Cardiac muscle cell (in vitro differentiated cells and primary cell): ENCODE measurements at regions not wholly inside any gene's neighbourhood (a gene's known extent, or its start where the extent isn't known, plus 50 kb on each side); places are given as distances from the start of the nearest gene placed in this dataset.
A peak's percentile ranks its signal among the peaks of the same experiment; 100 is the strongest.

ENCODE experiments used
- DNase-seq, 2 donors: peaks; one replicate each; pipeline versions ENCODE4 v3.0.0 to v3.0.0-alpha.2; 2010 to 2017; ENCODE audit warnings: low read depth in 1 of 2, low spot score in 1 of 2
- H3K27ac ChIP-seq: fragments of 200-600 bp; sonication (generic); 2 replicates; pipeline ENCODE4 v1.5.1; 2016
- H3K27me3 ChIP-seq: fragments of 200-600 bp; sonication (generic); 2 replicates; pipeline ENCODE4 v1.6.0; 2016; ENCODE audit warnings: control low read depth
- H3K36me3 ChIP-seq: fragments of 200-600 bp; sonication (generic); 2 replicates; pipeline ENCODE4 v1.5.1; 2016; ENCODE audit warnings: control low read depth
- H3K4me1 ChIP-seq: fragments of 200-600 bp; sonication (generic); 2 replicates; pipeline ENCODE4 v1.8.1; 2017; ENCODE audit warnings: low read depth, mild to moderate bottlenecking, mixed run types
- H3K4me3 ChIP-seq: fragments of 200-600 bp; sonication (generic); 2 replicates; pipeline ENCODE4 v1.5.1; 2016; ENCODE audit warnings: mild to moderate bottlenecking
- H3K9me3 ChIP-seq: fragments of 200-600 bp; sonication (generic); 2 replicates; pipeline ENCODE4 v1.5.1; 2017; ENCODE audit warnings: low read depth, mild to moderate bottlenecking, control low read depth
- TF ChIP-seq, protein P1 (sequence below): IDR thresholded peaks from 2 replicates; pipeline ENCODE4 v1.5.1; 2012; ENCODE audit warnings: low read depth, mild to moderate bottlenecking, low read length

DNA sequence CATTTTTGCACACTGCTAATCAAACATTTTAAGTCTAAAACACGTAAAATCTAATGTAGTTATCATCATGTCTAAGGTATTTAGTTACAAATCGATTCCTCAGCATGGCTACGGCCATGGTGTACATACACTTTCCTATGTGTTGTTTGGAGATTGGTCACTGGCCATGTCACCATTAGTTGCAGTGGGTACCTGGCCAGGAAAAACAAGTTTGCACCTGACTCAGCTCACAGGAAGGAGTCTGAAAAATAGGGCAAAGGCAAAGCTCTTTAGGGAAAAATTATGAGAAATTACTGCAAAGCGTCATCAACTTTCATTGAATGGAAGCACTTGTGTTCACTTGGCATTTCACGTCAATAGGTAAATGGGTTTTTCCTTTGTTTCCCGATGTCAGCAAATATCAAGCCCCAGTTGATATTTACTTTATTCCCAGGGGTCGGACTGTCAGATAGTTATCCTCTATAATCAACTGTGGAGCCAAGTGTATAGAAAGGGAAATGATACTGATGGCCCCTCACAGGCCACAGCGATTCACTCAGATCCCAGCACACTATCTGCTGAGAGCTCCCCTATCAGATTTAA lies 626.0 kb upstream of the ADAMTS16 start:
- TF ChIP-seq, protein P1, sequence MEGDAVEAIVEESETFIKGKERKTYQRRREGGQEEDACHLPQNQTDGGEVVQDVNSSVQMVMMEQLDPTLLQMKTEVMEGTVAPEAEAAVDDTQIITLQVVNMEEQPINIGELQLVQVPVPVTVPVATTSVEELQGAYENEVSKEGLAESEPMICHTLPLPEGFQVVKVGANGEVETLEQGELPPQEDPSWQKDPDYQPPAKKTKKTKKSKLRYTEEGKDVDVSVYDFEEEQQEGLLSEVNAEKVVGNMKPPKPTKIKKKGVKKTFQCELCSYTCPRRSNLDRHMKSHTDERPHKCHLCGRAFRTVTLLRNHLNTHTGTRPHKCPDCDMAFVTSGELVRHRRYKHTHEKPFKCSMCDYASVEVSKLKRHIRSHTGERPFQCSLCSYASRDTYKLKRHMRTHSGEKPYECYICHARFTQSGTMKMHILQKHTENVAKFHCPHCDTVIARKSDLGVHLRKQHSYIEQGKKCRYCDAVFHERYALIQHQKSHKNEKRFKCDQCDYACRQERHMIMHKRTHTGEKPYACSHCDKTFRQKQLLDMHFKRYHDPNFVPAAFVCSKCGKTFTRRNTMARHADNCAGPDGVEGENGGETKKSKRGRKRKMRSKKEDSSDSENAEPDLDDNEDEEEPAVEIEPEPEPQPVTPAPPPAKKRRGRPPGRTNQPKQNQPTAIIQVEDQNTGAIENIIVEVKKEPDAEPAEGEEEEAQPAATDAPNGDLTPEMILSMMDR = no peak
- no peaks in the 10 kb centered on the region for H3K36me3 ChIP-seq
- H3K27ac ChIP-seq = no peak overlapping the region

DNA sequence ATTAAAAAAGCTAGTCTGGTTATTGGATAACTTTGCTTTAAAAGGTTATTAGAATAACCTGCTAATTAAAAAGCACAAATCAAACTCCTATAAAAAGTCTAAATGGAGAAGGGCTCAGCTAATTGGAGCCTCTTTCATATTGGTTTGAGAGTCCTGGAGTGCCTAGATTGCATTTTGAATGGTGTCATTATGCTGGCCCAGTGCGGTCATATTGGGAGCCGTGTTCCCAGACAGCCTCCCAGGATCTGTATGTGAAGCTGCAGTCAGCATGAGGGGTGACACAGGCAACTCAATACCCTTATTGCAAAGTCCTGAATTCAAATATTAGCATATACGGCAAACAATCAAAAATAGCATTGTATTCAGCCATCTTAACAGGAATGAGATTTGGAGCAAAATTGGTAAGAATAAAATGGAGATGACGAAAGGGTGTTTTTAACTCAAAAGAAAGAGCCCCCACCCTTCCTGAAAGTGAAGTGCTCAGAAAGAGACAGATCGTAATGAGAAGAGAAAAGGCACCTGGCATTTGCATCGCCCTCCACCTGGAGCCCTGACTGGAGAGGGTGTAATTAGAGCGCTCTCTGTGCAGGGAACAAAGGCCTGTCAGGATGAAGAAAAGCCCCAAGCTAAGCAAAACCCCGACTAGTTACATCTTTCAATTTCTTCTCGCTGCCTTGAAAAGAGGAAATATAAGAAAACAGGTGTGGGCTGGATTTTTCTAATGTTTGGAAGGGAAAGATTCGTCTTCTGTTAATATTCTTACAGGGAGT lies 621.0 kb upstream of the ADAMTS16 start:
- Histone ChIP-seq H3K9me3 (no peaks in the 10 kb centered on the region), H3K36me3 (no peaks in the 10 kb centered on the region), H3K4me1 (no peaks in the 10 kb centered on the region), H3K27ac (no peak overlapping the region), H3K27me3 (no peaks in the 10 kb centered on the region), H3K4me3 (no peak overlapping the region)
- DNase-seq = no peak
- TF ChIP-seq, protein P1 = no peak

More for the DNA sequence above, 626.0 kb upstream of the ADAMTS16 start:
- Histone ChIP-seq H3K9me3 (no peaks in the 10 kb centered on the region), H3K4me1 (no peaks in the 10 kb centered on the region), H3K4me3 (no peak overlapping the region), H3K27me3 (no peaks in the 10 kb centered on the region)
- DNase-seq = no peak

DNA sequence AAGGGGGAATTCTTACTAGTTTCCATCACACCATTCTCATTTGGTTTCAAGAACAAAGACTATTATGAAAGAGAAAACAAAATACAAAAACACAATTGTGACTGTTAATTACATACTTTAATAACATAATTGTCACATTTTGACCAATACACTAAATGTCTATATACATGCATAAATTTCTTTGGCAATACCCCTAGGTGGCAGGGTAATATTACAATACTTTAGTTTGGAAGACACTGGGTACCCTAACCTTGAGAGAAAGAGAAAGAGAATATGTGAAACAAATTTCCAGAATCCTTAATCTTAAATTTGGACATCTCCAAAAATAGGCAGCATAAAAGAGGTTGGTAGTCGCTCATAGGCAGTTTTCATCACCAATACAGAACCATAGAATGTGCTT lies 619.6 kb upstream of the ADAMTS16 start:
- Histone ChIP-seq H3K4me1 (no peaks in the 10 kb centered on the region), H3K27ac (no peak overlapping the region), H3K9me3 (no peaks in the 10 kb centered on the region), H3K36me3 (no peaks in the 10 kb centered on the region), H3K27me3 (no peaks in the 10 kb centered on the region), H3K4me3 (no peak overlapping the region)
- DNase-seq = no peak
- TF ChIP-seq, protein P1 = no peak

DNA sequence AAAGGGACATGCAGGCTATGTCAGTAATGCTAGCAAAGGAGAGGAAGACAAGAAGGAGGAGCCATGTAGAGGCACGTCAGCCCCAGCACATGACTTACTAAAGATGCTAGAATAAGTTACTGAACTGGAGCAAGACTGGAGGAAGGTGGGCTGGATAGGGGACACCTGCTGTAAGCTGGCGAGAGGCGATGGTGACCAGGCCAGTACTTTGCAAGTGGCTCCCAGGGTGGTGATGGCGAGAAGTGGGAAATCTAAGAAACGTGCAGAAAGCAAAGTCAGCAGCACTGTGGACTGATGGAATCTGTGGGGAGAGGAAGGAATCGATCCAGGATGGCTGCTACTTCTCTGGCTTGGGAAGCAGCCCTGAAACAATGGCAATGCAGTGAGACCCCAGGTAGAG lies 617.1 kb upstream of the ADAMTS16 start:
- Histone ChIP-seq H3K27me3 (no peaks in the 10 kb centered on the region), H3K4me3 (no peak overlapping the region), H3K9me3 (no peaks in the 10 kb centered on the region), H3K27ac (no peak overlapping the region), H3K36me3 (no peaks in the 10 kb centered on the region), H3K4me1 (no peaks in the 10 kb centered on the region)
- DNase-seq = no peak
- TF ChIP-seq, protein P1 = no peak

- DNase-seq = peak in 1 of 2 donors; percentile 40
- Histone ChIP-seq H3K4me3 (no peak overlapping the region), H3K4me1 (peaks cover 16% of the 10 kb centered on the region), H3K36me3 (no peaks in the 10 kb centered on the region), H3K27ac (peak overlapping the region; percentile 73), H3K27me3 (no peaks in the 10 kb centered on the region), H3K9me3 (no peaks in the 10 kb centered on the region)
- TF ChIP-seq, protein P1 = no peak
Observed at GRCh38 chr5:4531756-4532704, 608.1 kb upstream of the ADAMTS16 start.
